ENCODE measurements at regions not wholly inside any gene's neighbourhood (a gene's known extent, or its start where the extent isn't known, plus 50 kb on each side); places are given as distances from the start of the nearest gene placed in this dataset.

GRCh38 chr4:14877246-14878225, 124.7 kb upstream of the CPEB2 start:
- no peak for TF ChIP-seq CTCF (IDR thresholded peaks at IDR 0.05; ENCODE audit: borderline replicate concordance, extremely low read depth, insufficient read depth)
- DNase-seq (peak in 1 of 5 donors; percentile 7), FAIRE-seq (no peak)
- intact Hi-C loops (cut with DNase I) = no loop called here
- Histone ChIP-seq H3K9me3 (ENCODE audit: control insufficient read depth in 2 of 3, insufficient read depth in 1 of 3, low read length in 3 of 3) (no peaks in the 10 kb centered on the region), H3K27me3 (ENCODE audit: control insufficient read depth, insufficient read depth, low read length) (no peaks in the 10 kb centered on the region), H3K27ac (ENCODE audit: low read depth in 2 of 2, low read length in 2 of 2) (no peak overlapping the region), H3K4me1 (ENCODE audit: control insufficient read depth in 2 of 3, insufficient read depth in 2 of 3, low read depth in 1 of 3, low read length in 3 of 3) (no peaks in the 10 kb centered on the region), H3K4me3 (ENCODE audit: low read length in 3 of 3) (no peak overlapping the region), H3K36me3 (ENCODE audit: control insufficient read depth in 2 of 3, insufficient read depth in 3 of 3, low read length in 3 of 3) (no peaks in the 10 kb centered on the region), H3K9ac (ENCODE audit: low read length in 3 of 3) (no peak overlapping the region)

DNA sequence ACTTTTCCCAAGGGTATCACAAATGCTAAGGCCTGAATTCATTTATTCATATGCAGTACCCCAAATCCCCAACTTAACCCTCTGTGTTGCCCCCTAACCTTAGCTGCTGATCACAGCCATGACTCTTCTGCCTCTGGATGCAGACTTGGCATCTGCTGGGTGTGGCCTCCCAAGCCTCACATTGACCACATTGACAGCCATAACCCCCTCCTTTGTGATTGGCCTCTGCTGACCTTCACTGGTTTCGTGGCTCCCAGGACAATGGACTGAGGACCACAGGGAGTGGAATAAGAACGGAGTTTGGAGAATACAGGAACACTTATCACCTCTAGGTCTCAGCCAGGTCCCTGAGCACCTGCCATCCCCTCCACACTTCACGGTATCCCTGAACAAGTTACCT, 123.6 kb upstream of the CPEB2 start:
- FAIRE-seq (no peak), DNase-seq (no peak)
- intact Hi-C loops (cut with DNase I) = no loop called here
- Histone ChIP-seq H3K27ac (ENCODE audit: low read depth in 2 of 2, low read length in 2 of 2) (no peak overlapping the region), H3K9ac (ENCODE audit: low read length in 3 of 3) (no peak overlapping the region), H3K4me1 (ENCODE audit: control insufficient read depth in 2 of 3, insufficient read depth in 2 of 3, low read depth in 1 of 3, low read length in 3 of 3) (no peaks in the 10 kb centered on the region), H3K9me3 (ENCODE audit: control insufficient read depth in 2 of 3, insufficient read depth in 1 of 3, low read length in 3 of 3) (no peaks in the 10 kb centered on the region), H3K27me3 (ENCODE audit: control insufficient read depth, insufficient read depth, low read length) (no peaks in the 10 kb centered on the region), H3K4me3 (ENCODE audit: low read length in 3 of 3) (no peak overlapping the region), H3K36me3 (ENCODE audit: control insufficient read depth in 2 of 3, insufficient read depth in 3 of 3, low read length in 3 of 3) (no peaks in the 10 kb centered on the region)
- no peak for TF ChIP-seq CTCF (IDR thresholded peaks at IDR 0.05; ENCODE audit: borderline replicate concordance, extremely low read depth, insufficient read depth)

DNA sequence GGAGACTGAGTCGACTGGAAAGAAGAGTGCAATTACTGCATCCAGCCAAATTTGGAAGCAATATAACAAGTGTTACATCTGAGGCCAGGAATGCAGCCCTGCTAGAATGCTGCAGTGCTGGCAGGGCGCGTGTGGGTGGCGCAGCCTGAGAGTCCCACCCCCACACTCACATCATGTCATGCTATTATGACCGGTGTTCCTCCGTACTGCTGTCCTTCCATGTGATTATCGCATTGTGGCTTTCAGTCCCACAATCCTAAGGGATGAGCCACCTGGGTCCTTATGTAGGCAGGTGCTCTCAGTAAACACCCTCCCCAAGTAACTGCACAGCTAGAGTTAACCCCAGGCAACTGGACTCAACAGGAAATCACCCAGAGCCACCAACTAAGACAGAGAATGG, 122.6 kb upstream of the CPEB2 start:
- TF ChIP-seq CTCF (IDR thresholded peaks at IDR 0.05; ENCODE audit: borderline replicate concordance, extremely low read depth, insufficient read depth) = no peak
- Histone ChIP-seq H3K4me3 (ENCODE audit: low read length in 3 of 3) (no peak overlapping the region), H3K36me3 (ENCODE audit: control insufficient read depth in 2 of 3, insufficient read depth in 3 of 3, low read length in 3 of 3) (no peaks in the 10 kb centered on the region), H3K9me3 (ENCODE audit: control insufficient read depth in 2 of 3, insufficient read depth in 1 of 3, low read length in 3 of 3) (no peaks in the 10 kb centered on the region), H3K27ac (ENCODE audit: low read depth in 2 of 2, low read length in 2 of 2) (no peak overlapping the region), H3K9ac (ENCODE audit: low read length in 3 of 3) (no peak overlapping the region), H3K27me3 (ENCODE audit: control insufficient read depth, insufficient read depth, low read length) (no peaks in the 10 kb centered on the region), H3K4me1 (ENCODE audit: control insufficient read depth in 2 of 3, insufficient read depth in 2 of 3, low read depth in 1 of 3, low read length in 3 of 3) (no peaks in the 10 kb centered on the region)
- intact Hi-C loops (cut with DNase I) = no loop called here
- DNase-seq (no peak), FAIRE-seq (no peak)
